ENCODE measurements at regions not wholly inside any gene's neighbourhood (a gene's known extent, or its start where the extent isn't known, plus 50 kb on each side); places are given as distances from the start of the nearest gene placed in this dataset.

- no peak for TF ChIP-seq YY1 (IDR thresholded peaks at IDR 0.05; ENCODE audit: insufficient read depth, insufficient read length)
- TF ChIP-seq ZNF274 (IDR thresholded peaks at IDR 0.05; ENCODE audit: low read depth, low read length): no peak
- TF ChIP-seq SUZ12 (IDR thresholded peaks at IDR 0.05; ENCODE audit: extremely low read depth, insufficient read depth, insufficient read length): no peak
Observed at GRCh38 chr13:64239372-64239771, 2823.7 kb upstream of the PCDH20 start.
